GM18511 (cell line): ENCODE measurements at regions not wholly inside any gene's neighbourhood (a gene's known extent, or its start where the extent isn't known, plus 50 kb on each side); places are given as distances from the start of the nearest gene placed in this dataset.
"Not testable (repeated sequence)": the region's sequence is repeated elsewhere in the genome, so short reads cannot be mapped to it uniquely, and the experiment has no call there.

Source experiments
- ATAC-seq: cut with Tn5 transposase; IDR thresholded peaks from one replicate; pipeline ENCODE4 v1.9.1; 2021; ENCODE audit warnings: mild to moderate bottlenecking, moderate library complexity; ENCODE audit not compliant: unreplicated experiment

GRCh38 chr10:33630761-33631160, 296.3 kb upstream of the NRP1 start:
- no peak for ATAC-seq

- no peak for ATAC-seq
Observed at GRCh38 chr10:33627611-33628010, 293.1 kb upstream of the NRP1 start.

- ATAC-seq = no peak
Observed at GRCh38 chr10:33626798-33627466, 292.5 kb upstream of the NRP1 start.

GRCh38 chr10:33623669-33624068, 289.2 kb upstream of the NRP1 start:
- ATAC-seq = no peak

- ATAC-seq = no peak
Observed at GRCh38 chr10:33621101-33621500, 286.6 kb upstream of the NRP1 start.

GRCh38 chr10:33618196-33618595, 283.7 kb upstream of the NRP1 start:
- ATAC-seq = no peak

- ATAC-seq = no peak
Observed at GRCh38 chr10:33617381-33618080, 283.1 kb upstream of the NRP1 start.

GRCh38 chr10:33616956-33617355, 282.5 kb upstream of the NRP1 start:
- no peak for ATAC-seq

GRCh38 chr10:33612551-33612950, 278.1 kb upstream of the NRP1 start:
- ATAC-seq = peak; percentile 68

- no peak for ATAC-seq
Observed at GRCh38 chr10:33612116-33612515, 277.6 kb upstream of the NRP1 start.

- no peak for ATAC-seq
Observed at GRCh38 chr10:33611423-33611822, 277.0 kb upstream of the NRP1 start.

GRCh38 chr10:33609546-33609945, 275.1 kb upstream of the NRP1 start:
- no peak for ATAC-seq

GRCh38 chr10:33602278-33602677, 267.8 kb upstream of the NRP1 start:
- ATAC-seq = no peak

- no peak for ATAC-seq
Observed at GRCh38 chr10:33600381-33600780, 265.9 kb upstream of the NRP1 start.

- ATAC-seq = no peak
Observed at GRCh38 chr10:33596422-33596821, 262.0 kb upstream of the NRP1 start.

GRCh38 chr10:33594475-33594874, 260.0 kb upstream of the NRP1 start:
- ATAC-seq = no peak

- no peak for ATAC-seq
Observed at GRCh38 chr10:33588974-33589600, 254.6 kb upstream of the NRP1 start.

GRCh38 chr10:33584596-33584995, 250.1 kb upstream of the NRP1 start:
- ATAC-seq = not testable (repeated sequence)

- no peak for ATAC-seq
Observed at GRCh38 chr10:33579996-33580395, 245.5 kb upstream of the NRP1 start.

GRCh38 chr10:33573606-33574005, 239.1 kb upstream of the NRP1 start:
- no peak for ATAC-seq

- ATAC-seq = no peak
Observed at GRCh38 chr10:33571616-33572015, 237.1 kb upstream of the NRP1 start.

- no peak for ATAC-seq
Observed at GRCh38 chr10:33570495-33570894, 236.0 kb upstream of the NRP1 start.
